GM06990 (cell line): ENCODE measurements at regions not wholly inside any gene's neighbourhood (a gene's known extent, or its start where the extent isn't known, plus 50 kb on each side); places are given as distances from the start of the nearest gene placed in this dataset.

Experiments
- DNase-seq: peaks from one replicate; pipeline ENCODE4 v3.0.0-alpha.2; 2011; ENCODE audit not compliant: insufficient read length; ENCODE audit errors: extremely low read depth
- H3K27me3 ChIP-seq: replicated peaks from 2 replicates; pipeline ENCODE4 v1.6.0; 2011; ENCODE audit warnings: low read length; ENCODE audit not compliant: control insufficient read depth, insufficient read depth
- H3K36me3 ChIP-seq: 2 replicates; pipeline ENCODE4 v1.5.1; 2011; ENCODE audit warnings: low read length; ENCODE audit not compliant: control insufficient read depth, insufficient read depth
- H3K4me3 ChIP-seq: replicated peaks from 2 replicates; pipeline ENCODE4 v1.5.1; 2011; ENCODE audit warnings: low read depth, mild to moderate bottlenecking, control low read depth, low read length
- TF ChIP-seq, protein P1 (sequence below): IDR thresholded peaks from 2 replicates; pipeline ENCODE4 v1.5.1; 2011; ENCODE audit warnings: low read length, control low read depth, mild to moderate bottlenecking, inconsistent platforms; ENCODE audit not compliant: insufficient read depth, poor library complexity, severe bottlenecking

DNA sequence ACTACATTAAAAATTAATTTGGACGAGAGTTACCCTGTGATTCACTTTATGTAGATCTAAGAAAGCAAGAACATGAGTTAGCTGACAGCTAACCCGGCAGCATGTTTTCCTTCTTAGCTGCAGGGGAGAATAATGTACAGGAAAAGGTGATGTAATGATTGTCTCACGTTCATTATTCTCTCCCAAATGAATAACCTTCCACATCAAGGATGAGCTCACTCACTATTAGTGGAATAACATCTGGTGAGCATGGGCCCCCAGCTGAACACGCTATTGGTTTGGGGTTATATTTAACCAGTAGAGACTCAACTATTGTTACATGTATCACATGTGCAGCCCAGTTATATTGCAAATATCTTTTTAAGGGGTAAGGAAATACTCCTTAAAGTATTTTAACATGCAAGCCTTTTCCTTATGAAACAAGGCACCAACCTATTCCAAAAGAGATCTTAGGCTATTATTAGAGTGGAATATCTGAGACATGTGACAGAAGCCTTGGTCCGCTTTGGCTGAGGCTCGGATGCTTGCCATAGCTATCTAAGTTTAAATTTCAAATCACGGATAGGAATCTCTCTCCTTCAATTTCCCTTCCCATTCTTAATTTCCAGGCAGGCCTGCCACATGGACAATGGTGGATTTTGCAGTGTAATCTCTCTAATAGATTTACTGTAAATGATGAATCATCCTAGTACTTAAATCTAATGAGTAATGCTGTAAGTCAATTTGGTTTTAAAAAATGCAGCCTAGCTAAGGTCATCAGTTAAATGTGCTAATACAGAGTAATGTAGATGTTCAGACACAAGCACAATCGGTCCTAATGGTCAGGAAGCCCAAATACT is 99.0 kb upstream of the OTUD4 start:
- Histone ChIP-seq H3K36me3 (no peaks in the 10 kb centered on the region), H3K4me3 (no peak overlapping the region), H3K27me3 (no peaks in the 10 kb centered on the region)
- TF ChIP-seq, protein P1, sequence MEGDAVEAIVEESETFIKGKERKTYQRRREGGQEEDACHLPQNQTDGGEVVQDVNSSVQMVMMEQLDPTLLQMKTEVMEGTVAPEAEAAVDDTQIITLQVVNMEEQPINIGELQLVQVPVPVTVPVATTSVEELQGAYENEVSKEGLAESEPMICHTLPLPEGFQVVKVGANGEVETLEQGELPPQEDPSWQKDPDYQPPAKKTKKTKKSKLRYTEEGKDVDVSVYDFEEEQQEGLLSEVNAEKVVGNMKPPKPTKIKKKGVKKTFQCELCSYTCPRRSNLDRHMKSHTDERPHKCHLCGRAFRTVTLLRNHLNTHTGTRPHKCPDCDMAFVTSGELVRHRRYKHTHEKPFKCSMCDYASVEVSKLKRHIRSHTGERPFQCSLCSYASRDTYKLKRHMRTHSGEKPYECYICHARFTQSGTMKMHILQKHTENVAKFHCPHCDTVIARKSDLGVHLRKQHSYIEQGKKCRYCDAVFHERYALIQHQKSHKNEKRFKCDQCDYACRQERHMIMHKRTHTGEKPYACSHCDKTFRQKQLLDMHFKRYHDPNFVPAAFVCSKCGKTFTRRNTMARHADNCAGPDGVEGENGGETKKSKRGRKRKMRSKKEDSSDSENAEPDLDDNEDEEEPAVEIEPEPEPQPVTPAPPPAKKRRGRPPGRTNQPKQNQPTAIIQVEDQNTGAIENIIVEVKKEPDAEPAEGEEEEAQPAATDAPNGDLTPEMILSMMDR, result no peak
- no peak for DNase-seq

DNA sequence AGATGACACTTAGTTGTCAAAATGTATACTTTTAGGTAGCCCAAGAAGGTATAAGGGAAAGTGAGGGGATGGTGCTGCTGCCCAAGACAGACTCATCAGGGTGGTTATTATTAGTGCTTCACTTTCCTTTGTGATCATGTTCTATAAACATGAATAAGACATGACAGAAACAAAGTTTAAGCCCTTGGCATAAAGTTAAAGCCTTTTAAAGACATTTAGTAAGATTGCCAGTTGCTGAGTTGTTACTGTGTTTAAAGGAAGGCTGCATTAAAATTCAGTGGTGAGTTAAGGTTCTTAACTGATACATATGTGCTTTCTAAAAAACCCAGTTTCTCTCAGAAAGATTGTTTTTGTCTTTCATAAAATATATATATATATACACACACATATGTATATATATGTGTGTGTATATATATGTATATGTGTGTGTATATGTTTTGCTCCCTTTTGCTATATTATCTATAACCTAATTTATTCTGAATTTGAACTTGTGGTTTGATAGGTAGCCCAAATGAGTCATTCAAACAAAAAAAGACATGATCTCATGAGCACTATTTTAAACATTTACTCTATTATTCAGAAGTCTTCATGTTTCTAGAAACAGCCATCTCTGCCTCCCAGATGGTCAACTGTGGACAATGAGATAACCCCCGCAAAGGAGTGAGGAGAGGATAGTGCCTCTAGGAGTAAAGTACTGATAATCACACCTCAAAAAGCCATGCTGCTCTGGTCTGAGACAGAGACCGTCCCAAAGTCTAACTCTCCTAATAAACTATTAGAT is 98.1 kb upstream of the OTUD4 start:
- no peaks in the 10 kb centered on the region for H3K27me3 ChIP-seq
- no peak overlapping the region for H3K4me3 ChIP-seq
- DNase-seq, result peak; percentile 13
- TF ChIP-seq, protein P1, result no peak
- no peaks in the 10 kb centered on the region for H3K36me3 ChIP-seq

DNA sequence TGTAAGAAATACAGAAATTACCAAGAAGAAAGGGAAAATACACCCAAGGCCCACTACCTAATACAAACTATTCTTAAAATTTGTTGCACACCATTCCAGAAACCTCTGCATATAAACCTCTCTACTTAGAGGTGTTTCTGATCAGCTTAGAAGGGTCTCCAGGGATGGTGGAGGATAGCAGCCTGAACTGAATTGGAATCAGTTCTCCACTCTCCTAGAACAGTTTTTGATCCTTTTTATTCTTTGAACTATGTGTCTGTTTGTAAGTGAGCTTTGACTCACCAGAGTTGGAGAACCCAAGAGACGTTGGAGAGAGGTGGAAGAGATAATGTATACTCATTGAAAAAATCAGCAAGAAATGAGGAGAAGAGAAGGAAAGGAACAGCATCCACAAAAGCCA is 96.6 kb upstream of the OTUD4 start:
- no peak for DNase-seq
- Histone ChIP-seq H3K27me3 (no peaks in the 10 kb centered on the region), H3K36me3 (no peaks in the 10 kb centered on the region), H3K4me3 (no peak overlapping the region)
- TF ChIP-seq, protein P1, result no peak

DNA sequence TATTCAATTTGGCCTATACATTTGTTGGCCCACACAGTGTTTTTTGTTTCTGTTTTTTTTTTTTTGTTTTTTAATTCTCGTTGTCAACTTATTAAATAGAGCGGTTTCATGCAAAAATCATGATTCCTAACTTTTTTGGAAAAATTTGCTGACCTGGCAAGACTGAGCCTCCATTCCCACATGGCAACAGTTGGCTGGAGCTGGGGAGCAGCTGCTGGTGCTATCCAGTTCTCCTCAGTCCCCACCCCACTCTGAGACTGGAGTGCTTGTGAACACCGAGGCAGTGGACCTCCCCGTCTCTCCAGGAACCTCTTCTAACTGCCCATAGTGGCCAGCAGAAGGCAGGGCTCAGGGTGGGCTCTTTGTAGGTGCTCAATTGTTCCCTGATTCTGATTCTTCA is 95.7 kb upstream of the OTUD4 start:
- TF ChIP-seq, protein P1, result no peak
- DNase-seq, result no peak
- H3K36me3 ChIP-seq, result no peaks in the 10 kb centered on the region
- H3K4me3 ChIP-seq, result no peak overlapping the region
- no peaks in the 10 kb centered on the region for H3K27me3 ChIP-seq

DNA sequence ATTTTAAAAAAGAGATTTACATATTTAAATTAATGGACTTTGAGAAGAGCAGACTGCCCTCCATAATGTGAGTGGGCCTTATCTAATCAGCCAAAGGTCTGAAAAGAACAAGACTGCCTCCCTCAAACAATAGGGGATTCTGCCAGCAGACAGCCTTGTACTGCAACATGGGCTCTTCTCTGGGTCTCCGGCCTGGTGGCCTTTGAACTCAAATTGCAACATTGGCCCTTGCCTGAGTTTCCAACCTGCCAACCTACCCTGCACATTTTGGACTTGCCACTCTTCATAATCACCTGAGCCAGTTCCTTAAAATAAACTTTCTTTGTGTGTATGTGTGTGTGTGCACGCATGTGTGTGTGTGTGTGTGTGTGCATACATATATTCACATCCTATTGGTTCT is 90.8 kb upstream of the OTUD4 start:
- Histone ChIP-seq H3K36me3 (no peaks in the 10 kb centered on the region), H3K4me3 (no peak overlapping the region), H3K27me3 (no peaks in the 10 kb centered on the region)
- TF ChIP-seq, protein P1, result no peak
- no peak for DNase-seq
